MCF 10A (cell line): ENCODE measurements at regions not wholly inside any gene's neighbourhood (a gene's known extent, or its start where the extent isn't known, plus 50 kb on each side); places are given as distances from the start of the nearest gene placed in this dataset.

Experiments used
- BruUV-seq: library from RNA; stranded (reverse); fragments of 400-500 nt; replicated peaks from 2 replicates; lab custom pipeline; 2021; lab: Mats Ljungman, UMichigan
- CTCF ChIA-PET: fragments of 300-600 bp; sonication (Branson Sonifier 250); formaldehyde crosslinking; extraction: SDS; loops from one replicate; lab custom pipeline; 2021; ENCODE audit warnings: antibody characterized with exemption, inconsistent platforms; lab: Yijun Ruan, JAX
- POLR2A ChIA-PET: fragments of 300-600, 350-650 bp; sonication (Branson Sonifier 250); formaldehyde crosslinking; extraction: SDS; loops from one replicate; lab custom pipeline; 2020; ENCODE audit warnings: antibody characterized with exemption, inconsistent platforms; lab: Yijun Ruan, JAX
- DNase-seq: peaks from one replicate; pipeline ENCODE4 v3.0.0-alpha.2; 2018; ENCODE audit not compliant: unreplicated experiment
- H3K27ac Mint-ChIP-seq: one replicate; pipeline ENCODE4 v1.8.0; 2022; ENCODE audit warnings: mild to moderate bottlenecking, low read depth, mixed read lengths; ENCODE audit not compliant: unreplicated experiment
- H3K27me3 Mint-ChIP-seq: one replicate; pipeline ENCODE4 v1.8.0; 2022; ENCODE audit warnings: mixed read lengths; ENCODE audit not compliant: insufficient read depth, unreplicated experiment
- H3K36me3 Mint-ChIP-seq: one replicate; pipeline ENCODE4 v1.8.0; 2022; ENCODE audit warnings: mild to moderate bottlenecking, moderate library complexity, mixed read lengths; ENCODE audit not compliant: insufficient read depth, unreplicated experiment
- H3K4me1 Mint-ChIP-seq: one replicate; pipeline ENCODE4 v1.8.0; 2022; ENCODE audit warnings: mixed read lengths; ENCODE audit not compliant: insufficient read depth, unreplicated experiment
- H3K4me3 Mint-ChIP-seq: one replicate; pipeline ENCODE4 v1.8.0; 2022; ENCODE audit warnings: mild to moderate bottlenecking, moderate library complexity, mixed read lengths; ENCODE audit not compliant: unreplicated experiment
- H3K9me3 Mint-ChIP-seq: one replicate; pipeline ENCODE4 v1.8.0; 2022; ENCODE audit warnings: mixed read lengths; ENCODE audit not compliant: unreplicated experiment
- intact Hi-C: fragments of 100-400 bp; cut with micrococcal nuclease; formaldehyde crosslinking; loops from 2 replicates; pipeline ENCODE4 v1.14.1; 2022
- TF ChIP-seq, protein P1 (sequence below): fragments of 200-600 bp; IDR thresholded peaks from one replicate; pipeline ENCODE4 v1.8.0; 2022; ENCODE audit warnings: antibody characterized with exemption, mild to moderate bottlenecking; ENCODE audit not compliant: unreplicated experiment

DNA sequence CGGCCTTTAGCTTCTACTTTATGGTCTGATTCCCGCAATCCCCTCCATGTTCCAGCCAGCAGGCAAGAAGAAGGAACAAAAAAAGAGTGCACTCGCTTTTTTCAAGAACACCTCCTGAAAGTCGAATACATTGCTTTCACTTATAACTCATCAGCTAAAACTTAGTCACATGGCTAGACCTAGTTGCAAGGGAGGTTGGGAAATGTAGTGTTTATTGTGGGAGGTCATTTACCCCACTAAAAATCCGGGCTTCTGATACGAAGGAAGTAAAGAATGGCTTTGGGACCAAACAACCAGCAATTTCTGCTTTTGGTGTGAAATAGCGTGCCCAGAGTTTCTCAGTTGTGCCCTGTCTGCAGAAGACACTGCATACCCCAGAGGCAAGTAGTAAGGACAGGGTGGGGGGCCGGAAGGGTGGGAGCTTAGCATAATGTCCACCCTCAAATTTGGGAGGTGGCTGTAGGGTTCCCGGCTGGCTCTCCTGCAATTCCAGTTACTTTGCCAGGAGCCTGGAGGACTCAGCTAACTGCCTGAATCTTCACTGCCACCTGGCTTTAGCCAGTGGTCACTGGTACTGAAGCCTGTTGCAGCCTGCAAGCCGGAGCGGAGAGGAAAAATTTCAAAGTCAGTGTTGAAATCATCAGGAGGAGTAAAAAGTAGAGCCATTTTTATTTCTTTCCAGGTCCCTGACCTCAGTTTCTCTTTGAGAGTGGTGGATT lies 57.7 kb upstream of the F3 start:
- BruUV-seq = no TSS peak
- ChIA-PET CTCF (interaction anchor here (0.5 to 4.1 kb wide), 29 partner anchors 10 to 474 kb away, joined by 3 to 30 read pairs (median 5); partner anchors contain the start of gene ALG14), POLR2A (interaction anchor here (0.7 to 3.7 kb wide), 6 partner anchors 11 to 70 kb away, joined by 3 to 28 read pairs (median 4); partner anchors contain the start of gene F3)
- H3K4me3 Mint-ChIP-seq = no peak overlapping the region
- TF ChIP-seq, protein P1, sequence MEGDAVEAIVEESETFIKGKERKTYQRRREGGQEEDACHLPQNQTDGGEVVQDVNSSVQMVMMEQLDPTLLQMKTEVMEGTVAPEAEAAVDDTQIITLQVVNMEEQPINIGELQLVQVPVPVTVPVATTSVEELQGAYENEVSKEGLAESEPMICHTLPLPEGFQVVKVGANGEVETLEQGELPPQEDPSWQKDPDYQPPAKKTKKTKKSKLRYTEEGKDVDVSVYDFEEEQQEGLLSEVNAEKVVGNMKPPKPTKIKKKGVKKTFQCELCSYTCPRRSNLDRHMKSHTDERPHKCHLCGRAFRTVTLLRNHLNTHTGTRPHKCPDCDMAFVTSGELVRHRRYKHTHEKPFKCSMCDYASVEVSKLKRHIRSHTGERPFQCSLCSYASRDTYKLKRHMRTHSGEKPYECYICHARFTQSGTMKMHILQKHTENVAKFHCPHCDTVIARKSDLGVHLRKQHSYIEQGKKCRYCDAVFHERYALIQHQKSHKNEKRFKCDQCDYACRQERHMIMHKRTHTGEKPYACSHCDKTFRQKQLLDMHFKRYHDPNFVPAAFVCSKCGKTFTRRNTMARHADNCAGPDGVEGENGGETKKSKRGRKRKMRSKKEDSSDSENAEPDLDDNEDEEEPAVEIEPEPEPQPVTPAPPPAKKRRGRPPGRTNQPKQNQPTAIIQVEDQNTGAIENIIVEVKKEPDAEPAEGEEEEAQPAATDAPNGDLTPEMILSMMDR = peak; percentile 43
- no peaks in the 10 kb centered on the region for H3K36me3 Mint-ChIP-seq
- H3K9me3 Mint-ChIP-seq = no peaks in the 10 kb centered on the region
- intact Hi-C loops = loop anchor here (2.0 to 5.0 kb wide), 3 partner anchors 54 to 204 kb away; no protein-coding TSS in a partner anchor
- peaks cover 43% of the 10 kb centered on the region for H3K4me1 Mint-ChIP-seq
- no peaks in the 10 kb centered on the region for H3K27me3 Mint-ChIP-seq
- no peak overlapping the region for H3K27ac Mint-ChIP-seq
- peak; percentile 75 for DNase-seq

DNA sequence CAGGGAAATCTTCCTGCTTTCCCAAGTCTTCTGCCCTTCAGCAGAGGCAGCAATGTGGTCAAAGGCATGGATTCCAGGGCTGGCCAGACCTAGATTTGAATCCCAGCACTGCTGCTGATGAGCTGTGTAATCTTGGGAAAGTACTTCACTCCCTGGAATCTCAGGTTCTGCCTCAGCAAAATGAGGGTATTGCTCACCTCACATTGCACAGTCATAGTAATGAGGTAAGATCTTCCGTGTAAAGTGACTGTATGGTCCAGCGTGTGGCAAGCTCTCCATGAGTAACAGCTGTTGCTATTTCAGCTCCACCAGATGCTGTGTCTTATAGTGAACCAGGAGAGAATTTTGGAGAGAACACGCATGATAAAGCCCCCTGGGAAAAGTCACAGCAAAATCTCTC lies 56.1 kb upstream of the F3 start:
- Mint-ChIP-seq H3K4me3 (no peak overlapping the region), H3K9me3 (no peaks in the 10 kb centered on the region), H3K27me3 (no peaks in the 10 kb centered on the region), H3K36me3 (no peaks in the 10 kb centered on the region), H3K27ac (no peak overlapping the region), H3K4me1 (peaks cover 35% of the 10 kb centered on the region)
- ChIA-PET CTCF (interaction anchor here (0.8 to 4.1 kb wide), 11 partner anchors 12 to 209 kb away, joined by 3 to 30 read pairs (median 6); no protein-coding TSS in a partner anchor), POLR2A (interaction anchor here (0.7 to 3.7 kb wide), 5 partner anchors 9 to 55 kb away, joined by 3 to 28 read pairs (median 3); partner anchors contain the start of gene F3)
- no TSS peak for BruUV-seq
- intact Hi-C loops = loop anchor here (2.0 to 5.0 kb wide), 3 partner anchors 53 to 205 kb away; no protein-coding TSS in a partner anchor
- peak; percentile 83 for DNase-seq
- TF ChIP-seq, protein P1 = no peak

DNA sequence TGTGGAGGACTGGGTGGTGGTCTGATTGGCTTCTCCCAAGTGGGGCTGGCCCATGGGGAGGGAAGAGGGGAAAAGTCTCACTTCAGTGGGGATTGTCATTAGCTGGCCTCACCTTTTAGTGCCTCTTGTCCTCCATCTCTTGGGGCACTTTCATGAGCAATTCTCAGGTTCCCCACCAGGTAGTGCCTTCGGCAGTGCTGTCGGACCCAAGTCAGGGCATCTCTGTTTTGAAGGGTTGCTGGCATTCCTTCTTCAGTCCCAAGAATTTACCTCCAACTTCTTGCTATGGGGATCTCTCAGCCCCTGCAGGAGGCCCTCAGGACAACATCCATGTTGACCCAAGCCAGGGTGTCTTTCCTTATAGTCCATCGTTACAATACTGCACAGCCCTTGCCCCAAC lies 54.7 kb upstream of the F3 start:
- POLR2A ChIA-PET = interaction anchor here (0.7 kb wide), 1 partner anchor 12 kb away, joined by 3 read pairs; no protein-coding TSS in a partner anchor
- H3K36me3 Mint-ChIP-seq = no peaks in the 10 kb centered on the region
- intact Hi-C loops = loop anchor here (5.0 kb wide), 1 partner anchor 141 kb away; no protein-coding TSS in a partner anchor
- H3K27ac Mint-ChIP-seq = peak overlapping the region; percentile 43
- no peak for DNase-seq
- BruUV-seq = no TSS peak
- CTCF ChIA-PET = interaction anchor here (0.9 kb wide), 1 partner anchor 209 kb away, joined by 4 read pairs; no protein-coding TSS in a partner anchor
- no peaks in the 10 kb centered on the region for H3K9me3 Mint-ChIP-seq
- H3K4me1 Mint-ChIP-seq = peaks cover 22% of the 10 kb centered on the region
- no peaks in the 10 kb centered on the region for H3K27me3 Mint-ChIP-seq
- TF ChIP-seq, protein P1 = no peak
- H3K4me3 Mint-ChIP-seq = no peak overlapping the region

DNA sequence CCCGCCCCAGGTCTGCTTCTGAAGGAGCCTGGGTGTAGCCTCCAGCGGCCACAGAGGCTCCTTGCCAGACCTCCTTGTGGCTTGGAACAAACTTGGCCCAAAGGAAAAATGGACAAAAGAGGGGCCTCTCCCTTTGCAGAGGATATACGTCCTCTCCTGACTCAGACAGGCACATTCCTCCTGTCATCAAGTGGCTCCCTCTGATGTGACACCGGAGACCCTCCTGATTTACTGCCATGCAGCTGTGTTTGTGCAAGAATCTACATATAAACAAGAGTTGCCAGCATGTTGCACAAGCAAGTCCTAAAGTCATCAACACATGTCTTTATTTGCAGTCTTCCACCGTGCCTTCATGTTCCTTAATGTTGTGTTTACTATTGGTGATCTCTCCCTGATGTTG lies 54.1 kb upstream of the F3 start:
- TF ChIP-seq, protein P1 = no peak
- H3K4me3 Mint-ChIP-seq = no peak overlapping the region
- no peaks in the 10 kb centered on the region for H3K27me3 Mint-ChIP-seq
- H3K27ac Mint-ChIP-seq = peak overlapping the region; percentile 43
- no peaks in the 10 kb centered on the region for H3K9me3 Mint-ChIP-seq
- BruUV-seq = no TSS peak
- CTCF ChIA-PET = interaction anchor here (0.9 kb wide), 1 partner anchor 209 kb away, joined by 4 read pairs; no protein-coding TSS in a partner anchor
- POLR2A ChIA-PET = interaction anchor here (0.8 kb wide), 1 partner anchor 55 kb away, joined by 3 read pairs; no protein-coding TSS in a partner anchor
- intact Hi-C loops = loop anchor here (5.0 kb wide), 1 partner anchor 142 kb away; no protein-coding TSS in a partner anchor
- H3K4me1 Mint-ChIP-seq = peaks cover 24% of the 10 kb centered on the region
- H3K36me3 Mint-ChIP-seq = no peaks in the 10 kb centered on the region
- peak; percentile 61 for DNase-seq
